Nephron progenitor cell (in vitro differentiated cells): ENCODE measurements at regions not wholly inside any gene's neighbourhood (a gene's known extent, or its start where the extent isn't known, plus 50 kb on each side); places are given as distances from the start of the nearest gene placed in this dataset.
"Not testable (repeated sequence)": the region's sequence is repeated elsewhere in the genome, so short reads cannot be mapped to it uniquely, and the experiment has no call there.

ENCODE experiments used
- DNase-seq: peaks from one replicate; pipeline ENCODE4 v3.0.0; 2021
- H3K27ac Mint-ChIP-seq: 2 replicates; pipeline ENCODE4 v1.8.0; 2021; ENCODE audit warnings: mild to moderate bottlenecking, moderate library complexity, mixed read lengths
- H3K27me3 Mint-ChIP-seq: 2 replicates; pipeline ENCODE4 v1.8.0; 2021; ENCODE audit warnings: mild to moderate bottlenecking, low read depth, mixed read lengths; ENCODE audit not compliant: poor library complexity
- H3K36me3 Mint-ChIP-seq: 2 replicates; pipeline ENCODE4 v1.8.0; 2021; ENCODE audit warnings: low read depth, mixed read lengths
- H3K4me1 Mint-ChIP-seq: 2 replicates; pipeline ENCODE4 v1.8.0; 2021; ENCODE audit warnings: mixed read lengths
- H3K4me3 Mint-ChIP-seq: 2 replicates; pipeline ENCODE4 v1.8.0; 2021; ENCODE audit warnings: mild to moderate bottlenecking, moderate library complexity, mixed read lengths
- H3K9me3 Mint-ChIP-seq: 2 replicates; pipeline ENCODE4 v1.8.0; 2021; ENCODE audit warnings: mild to moderate bottlenecking, moderate library complexity, mixed read lengths
- TF ChIP-seq, protein P1 (sequence below): fragments of 200-600 bp; sonication (generic); IDR thresholded peaks from 2 replicates; pipeline ENCODE4 v1.5.0; 2021; ENCODE audit warnings: antibody characterized with exemption

DNA sequence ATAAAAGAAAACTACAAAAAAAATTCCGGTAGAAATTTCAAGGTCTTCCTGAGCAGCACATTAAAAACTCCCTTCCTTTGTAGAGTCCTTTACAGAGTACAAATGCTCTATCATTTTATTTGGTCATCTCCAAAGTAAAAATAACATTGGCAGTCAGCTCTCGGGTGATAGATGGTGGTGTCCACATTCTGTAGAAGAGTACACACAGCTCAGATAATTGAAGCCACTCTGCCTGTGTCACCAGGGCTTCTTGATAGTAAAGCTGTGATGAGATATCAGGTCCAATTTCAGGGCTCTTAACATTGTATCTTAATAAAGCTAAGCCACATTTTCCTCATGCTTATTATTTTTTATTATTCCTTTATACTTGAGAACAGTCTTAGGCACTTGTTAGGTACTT, 371.6 kb downstream of the TAFA4 start:
- DNase-seq, result no peak
- TF ChIP-seq, protein P1, sequence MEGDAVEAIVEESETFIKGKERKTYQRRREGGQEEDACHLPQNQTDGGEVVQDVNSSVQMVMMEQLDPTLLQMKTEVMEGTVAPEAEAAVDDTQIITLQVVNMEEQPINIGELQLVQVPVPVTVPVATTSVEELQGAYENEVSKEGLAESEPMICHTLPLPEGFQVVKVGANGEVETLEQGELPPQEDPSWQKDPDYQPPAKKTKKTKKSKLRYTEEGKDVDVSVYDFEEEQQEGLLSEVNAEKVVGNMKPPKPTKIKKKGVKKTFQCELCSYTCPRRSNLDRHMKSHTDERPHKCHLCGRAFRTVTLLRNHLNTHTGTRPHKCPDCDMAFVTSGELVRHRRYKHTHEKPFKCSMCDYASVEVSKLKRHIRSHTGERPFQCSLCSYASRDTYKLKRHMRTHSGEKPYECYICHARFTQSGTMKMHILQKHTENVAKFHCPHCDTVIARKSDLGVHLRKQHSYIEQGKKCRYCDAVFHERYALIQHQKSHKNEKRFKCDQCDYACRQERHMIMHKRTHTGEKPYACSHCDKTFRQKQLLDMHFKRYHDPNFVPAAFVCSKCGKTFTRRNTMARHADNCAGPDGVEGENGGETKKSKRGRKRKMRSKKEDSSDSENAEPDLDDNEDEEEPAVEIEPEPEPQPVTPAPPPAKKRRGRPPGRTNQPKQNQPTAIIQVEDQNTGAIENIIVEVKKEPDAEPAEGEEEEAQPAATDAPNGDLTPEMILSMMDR, result no peak
- Mint-ChIP-seq H3K4me3 (no peak overlapping the region), H3K27ac (no peak overlapping the region), H3K9me3 (no peaks in the 10 kb centered on the region), H3K36me3 (no peaks in the 10 kb centered on the region), H3K27me3 (no peaks in the 10 kb centered on the region), H3K4me1 (no peaks in the 10 kb centered on the region)

DNA sequence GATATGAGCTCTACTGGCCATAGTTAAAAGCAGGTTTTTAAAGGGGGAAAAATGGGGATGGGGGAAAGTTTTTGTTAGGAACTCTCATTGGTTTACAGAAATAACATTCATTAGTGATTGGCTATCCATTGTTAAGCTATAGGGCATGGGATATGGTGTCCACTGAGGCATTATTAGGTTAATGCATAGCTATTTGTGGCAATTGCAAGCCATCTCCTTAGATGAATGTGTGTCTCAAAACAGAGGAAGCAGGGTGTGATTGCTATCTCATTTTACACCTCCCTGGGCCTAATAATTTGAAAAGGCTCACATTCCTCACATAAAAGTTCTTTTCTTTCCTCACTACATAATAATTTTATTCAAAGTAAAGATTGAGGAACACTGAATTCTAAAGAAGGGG, 396.6 kb downstream of the TAFA4 start:
- Mint-ChIP-seq H3K36me3 (no peaks in the 10 kb centered on the region), H3K9me3 (no peaks in the 10 kb centered on the region), H3K27ac (no peak overlapping the region), H3K4me1 (peaks cover 21% of the 10 kb centered on the region), H3K4me3 (no peak overlapping the region), H3K27me3 (no peaks in the 10 kb centered on the region)
- TF ChIP-seq, protein P1, result no peak
- DNase-seq, result no peak

DNA sequence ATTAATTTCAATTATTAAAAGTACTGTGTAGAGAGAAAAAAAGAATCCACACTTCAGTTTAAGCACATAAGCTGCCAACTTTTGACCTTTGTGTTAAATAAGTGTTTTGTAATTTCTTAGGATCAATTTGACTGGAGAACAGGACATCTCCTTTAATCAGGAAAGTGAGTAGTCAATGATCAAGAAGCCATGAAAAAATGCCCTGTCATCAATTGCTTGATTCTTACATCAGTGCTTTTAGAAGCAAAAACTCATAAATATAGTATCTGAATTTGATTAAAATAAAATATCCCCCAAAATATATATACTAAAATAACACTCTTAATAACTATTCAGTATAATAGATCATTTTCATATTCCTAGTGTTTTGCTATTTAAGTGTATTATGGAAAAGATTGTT, 409.0 kb downstream of the TAFA4 start:
- Mint-ChIP-seq H3K27ac (no peak overlapping the region), H3K9me3 (no peaks in the 10 kb centered on the region), H3K4me3 (no peak overlapping the region), H3K4me1 (no peaks in the 10 kb centered on the region), H3K27me3 (no peaks in the 10 kb centered on the region), H3K36me3 (no peaks in the 10 kb centered on the region)
- TF ChIP-seq, protein P1, result no peak
- DNase-seq, result no peak

DNA sequence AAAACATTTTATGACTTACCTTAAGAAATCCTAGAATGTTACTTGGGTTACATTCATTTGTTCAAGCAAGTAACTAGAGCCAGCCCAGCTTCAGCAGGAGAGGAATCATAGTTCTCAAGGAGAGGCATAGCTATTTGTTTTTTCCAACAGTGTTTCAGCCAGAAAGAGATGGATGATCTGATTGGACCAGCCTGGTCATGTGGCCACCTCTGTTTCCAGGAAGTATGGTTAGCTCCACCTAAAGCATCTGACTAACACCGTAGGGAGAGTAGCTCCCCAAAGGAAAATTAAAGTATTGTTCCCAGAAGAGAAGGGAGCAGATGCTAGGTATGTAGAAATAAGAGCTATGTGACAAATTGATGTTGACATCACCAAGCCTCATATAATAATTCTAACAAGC, 417.1 kb downstream of the TAFA4 start:
- Mint-ChIP-seq H3K36me3 (no peaks in the 10 kb centered on the region), H3K27me3 (no peaks in the 10 kb centered on the region), H3K27ac (no peak overlapping the region), H3K4me1 (peaks cover 4% of the 10 kb centered on the region), H3K4me3 (no peak overlapping the region), H3K9me3 (no peaks in the 10 kb centered on the region)
- no peak for DNase-seq
- TF ChIP-seq, protein P1, result no peak

DNA sequence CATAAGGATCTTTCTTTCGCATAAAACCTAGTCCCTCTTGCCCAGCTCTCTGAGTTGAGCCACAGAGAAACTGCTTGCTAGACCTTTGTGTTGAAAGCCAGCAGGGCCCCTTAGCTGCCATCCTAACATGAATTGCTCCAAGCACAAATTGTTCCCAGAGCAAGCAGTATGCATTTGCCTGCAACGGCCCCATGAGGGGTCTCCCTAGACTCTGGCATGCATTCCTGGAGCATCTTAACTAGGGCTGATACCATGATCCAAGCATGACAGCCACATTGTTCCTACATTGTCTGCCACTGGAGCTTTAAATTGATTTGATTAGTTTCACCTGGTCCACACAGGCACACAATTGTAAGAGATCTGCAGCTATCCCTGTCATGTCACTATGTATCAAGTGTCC, 428.1 kb downstream of the TAFA4 start:
- DNase-seq, result peak; percentile 2
- H3K4me1 Mint-ChIP-seq, result peaks cover 6% of the 10 kb centered on the region
- H3K27me3 Mint-ChIP-seq, result no peaks in the 10 kb centered on the region
- no peak overlapping the region for H3K4me3 Mint-ChIP-seq
- TF ChIP-seq, protein P1, result no peak
- H3K27ac Mint-ChIP-seq, result no peak overlapping the region
- H3K36me3 Mint-ChIP-seq, result no peaks in the 10 kb centered on the region
- peaks cover 6% of the 10 kb centered on the region for H3K9me3 Mint-ChIP-seq

DNA sequence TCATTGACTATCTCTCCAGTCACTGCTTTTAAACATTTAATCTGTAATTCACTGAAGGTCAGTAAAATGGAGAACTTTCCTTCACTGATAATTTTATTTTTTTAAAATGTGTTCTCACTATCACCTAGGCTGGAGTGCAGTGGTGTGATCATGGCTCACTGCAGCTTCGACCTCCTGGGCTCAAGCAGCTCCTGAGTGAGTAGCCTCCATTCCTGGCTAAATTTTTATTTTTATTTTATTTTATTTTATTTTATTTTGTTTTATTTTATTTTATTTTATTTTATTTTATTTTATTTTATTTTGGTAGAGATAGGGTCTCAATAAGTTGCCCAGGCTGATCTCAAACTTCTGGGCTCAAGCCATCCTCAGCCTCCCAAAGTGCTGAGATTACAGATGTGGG, 446.5 kb downstream of the TAFA4 start:
- not testable (repeated sequence) for DNase-seq, H3K4me3 Mint-ChIP-seq, H3K27ac Mint-ChIP-seq, H3K36me3 Mint-ChIP-seq, H3K9me3 Mint-ChIP-seq, H3K27me3 Mint-ChIP-seq
- peaks cover 19% of the 10 kb centered on the region for H3K4me1 Mint-ChIP-seq
